B cell (primary cell): ENCODE measurements at regions not wholly inside any gene's neighbourhood (a gene's known extent, or its start where the extent isn't known, plus 50 kb on each side); places are given as distances from the start of the nearest gene placed in this dataset.

ENCODE experiments used
- ATAC-seq: fragments of 200-7000 bp; cut with Tn5 transposase; one replicate; pipeline ENCODE4 v1.10.0; 2021; ENCODE audit warnings: low read depth, mild to moderate bottlenecking, moderate number of reproducible peaks, moderate library complexity
- CTCF ChIA-PET: fragments of 350-600 bp; sonication (Branson Sonifier 250); formaldehyde crosslinking; loops from one replicate; lab custom pipeline; 2021; ENCODE audit warnings: antibody characterized with exemption, inconsistent platforms; lab: Charles Lee
- POLR2A ChIA-PET: fragments of 350-600 bp; sonication (Branson Sonifier 250); formaldehyde crosslinking; loops from one replicate; lab custom pipeline; 2021; ENCODE audit warnings: antibody characterized with exemption; lab: Charles Lee
- DNase-seq: peaks from one replicate; pipeline ENCODE4 v3.0.0; 2013
- H2AFZ ChIP-seq: 2 replicates; pipeline ENCODE4 v1.6.1; 2012; ENCODE audit warnings: mild to moderate bottlenecking, low read depth, low read length; ENCODE audit not compliant: insufficient read depth, poor library complexity, severe bottlenecking
- H3K27ac ChIP-seq, 2 donors: 1 replicate in 1 of 2; 2 replicates in 1 of 2; pipeline ENCODE4 v1.5.1; 2012 to 2013; ENCODE audit warnings: low read length in 2 of 2, mild to moderate bottlenecking in 2 of 2, moderate library complexity in 1 of 2
- H3K27me3 ChIP-seq, 4 experiments: fragments of 200-600 bp in 1 of 4; sonication (generic) in 1 of 4; replicated peaks in 1 of 4; 1 replicate in 2 of 4; 2 replicates in 2 of 4; pipeline versions ENCODE4 v1.6.1 to v1.7.0; 2013 to 2016; ENCODE audit warnings: low read length in 3 of 4, mild to moderate bottlenecking in 2 of 4, mixed read lengths in 1 of 4, moderate library complexity in 1 of 4; ENCODE audit not compliant: insufficient read depth in 4 of 4, control insufficient read depth in 3 of 4; ENCODE audit errors: control extremely low read depth in 1 of 4
- H3K36me3 ChIP-seq, 2 experiments: replicated peaks in 1 of 2; 1 replicate in 1 of 2; 2 replicates in 1 of 2; pipeline versions ENCODE4 v1.6.1 to v1.7.1; 2013; ENCODE audit warnings: low read length in 1 of 2; ENCODE audit not compliant: insufficient read depth in 2 of 2, control insufficient read depth in 1 of 2; ENCODE audit errors: control extremely low read depth in 1 of 2, extremely low read depth in 1 of 2
- H3K4me1 ChIP-seq, 2 donors: fragments of 200-600 bp in 1 of 2; sonication (generic) in 1 of 2; 1 replicate in 1 of 2; 2 replicates in 1 of 2; pipeline versions ENCODE4 v1.5.1 to v1.6.1; 2013 to 2017; ENCODE audit warnings: low read length in 2 of 2; ENCODE audit not compliant: control insufficient read depth in 2 of 2, insufficient read depth in 2 of 2
- H3K4me2 ChIP-seq: replicated peaks from 2 replicates; pipeline ENCODE3; 2012; ENCODE audit warnings: mild to moderate bottlenecking, low read depth, low read length; ENCODE audit not compliant: poor library complexity, severe bottlenecking
- H3K4me3 ChIP-seq, 5 experiments: fragments of 200-600 bp in 1 of 5; sonication (generic) in 1 of 5; 1 replicate in 3 of 5; 2 replicates in 2 of 5; pipeline versions ENCODE4 v1.5.1 to v1.7.0; 2011 to 2016; ENCODE audit warnings: low read length in 4 of 5, mild to moderate bottlenecking in 4 of 5, low read depth in 2 of 5, control low read depth in 1 of 5, moderate library complexity in 1 of 5; ENCODE audit not compliant: insufficient read depth in 1 of 5; ENCODE audit errors: control extremely low read depth in 1 of 5, extremely low read depth in 1 of 5
- H3K79me2 ChIP-seq: fragments of 200-600 bp; sonication (generic); one replicate; pipeline ENCODE4 v1.6.0; 2016; ENCODE audit warnings: low read length; ENCODE audit not compliant: control insufficient read depth, insufficient read depth
- H3K9ac ChIP-seq: fragments of 200-600 bp; sonication (generic); 2 replicates; pipeline ENCODE4 v1.6.1; 2017; ENCODE audit warnings: mild to moderate bottlenecking, low read length, moderate library complexity
- H3K9me3 ChIP-seq, 3 donors: one replicate each; pipeline versions ENCODE4 v1.6.1 to v1.7.1; 2013; ENCODE audit warnings: low read length in 2 of 3; ENCODE audit not compliant: control insufficient read depth in 2 of 3, insufficient read depth in 1 of 3; ENCODE audit errors: control extremely low read depth in 1 of 3
- H4K20me1 ChIP-seq: 2 replicates; pipeline ENCODE4 v1.6.0; 2012; ENCODE audit warnings: mild to moderate bottlenecking, low read length; ENCODE audit not compliant: insufficient read depth, control insufficient read depth, poor library complexity, severe bottlenecking
- H3K27ac Mint-ChIP-seq: one replicate; pipeline ENCODE4 v1.8.0; 2021; ENCODE audit warnings: mixed read lengths
- H3K27me3 Mint-ChIP-seq: one replicate; pipeline ENCODE4 v1.8.0; 2021; ENCODE audit warnings: mixed read lengths
- H3K4me1 Mint-ChIP-seq: one replicate; pipeline ENCODE4 v1.8.0; 2021; ENCODE audit warnings: mixed read lengths
- H3K4me3 Mint-ChIP-seq: one replicate; pipeline ENCODE4 v1.8.0; 2021; ENCODE audit warnings: mixed read lengths
- H3K9me3 Mint-ChIP-seq: one replicate; pipeline ENCODE4 v1.8.0; 2022; ENCODE audit warnings: mixed read lengths; ENCODE audit not compliant: insufficient read depth
- CTCF ChIP-seq: fragments of 200-600 bp; IDR thresholded peaks from one replicate; pipeline ENCODE4 v1.8.0; 2022; ENCODE audit warnings: antibody characterized with exemption, mild to moderate bottlenecking
- EZH2 ChIP-seq: IDR thresholded peaks from 2 replicates; pipeline ENCODE4 v1.6.1; 2012; ENCODE audit warnings: borderline replicate concordance, low read depth, mild to moderate bottlenecking, moderate library complexity, low read length; ENCODE audit not compliant: insufficient read depth, poor library complexity, severe bottlenecking
- WGBS: methylation state at CpG from one replicate; pipeline ENCODE4 v1.1.5; 2013; ENCODE audit warnings: missing lambda C conversion rate; ENCODE audit not compliant: insufficient coverage; 5-methylcytosine and 5-hydroxymethylcytosine counted together
- intact Hi-C: fragments of 100-400 bp; cut with micrococcal nuclease; formaldehyde crosslinking; loops from one replicate; pipeline ENCODE4 v1.10.0; 2022

GRCh38 chr2:180175736-180176135 is 168.6 kb upstream of the CWC22 start:
- Mint-ChIP-seq H3K27ac (no peak overlapping the region), H3K27me3 (peaks cover 3% of the 10 kb centered on the region), H3K9me3 (no peaks in the 10 kb centered on the region), H3K4me1 (no peaks in the 10 kb centered on the region), H3K4me3 (no peak overlapping the region)
- WGBS, result no CpG with 5 or more reads among the region's 2 CpGs
- Histone ChIP-seq H3K4me1 (no peaks in the 10 kb centered on the region), H3K79me2 (no peaks in the 10 kb centered on the region), H3K27me3 (no peaks in the 10 kb centered on the region), H3K27ac (no peak overlapping the region), H3K4me3 (no peak overlapping the region), H3K9me3 (no peaks in the 10 kb centered on the region), H2AFZ (no peak overlapping the region), H4K20me1 (no peaks in the 10 kb centered on the region), H3K9ac (no peak overlapping the region), H3K36me3 (no peaks in the 10 kb centered on the region), H3K4me2 (no peak overlapping the region)
- intact Hi-C loops, result no loop called here
- POLR2A ChIA-PET, result no interaction called here
- CTCF ChIA-PET, result no interaction called here
- DNase-seq (no peak), ATAC-seq (no peak)
- TF ChIP-seq EZH2 (no peak), CTCF (no peak)

GRCh38 chr2:180174580-180174979 is 167.5 kb upstream of the CWC22 start:
- ATAC-seq (no peak), DNase-seq (no peak)
- H3K27ac ChIP-seq, result no peak overlapping the region
- peaks cover 0 to 4% (median 2%) of the 10 kb centered on the region in 3 donors for H3K9me3 ChIP-seq
- H3K36me3 ChIP-seq, result no peaks in the 10 kb centered on the region
- no peak overlapping the region for H2AFZ ChIP-seq
- intact Hi-C loops, result no loop called here
- no peak overlapping the region for H3K9ac ChIP-seq
- H3K4me1 ChIP-seq, result no peaks in the 10 kb centered on the region
- WGBS, result no CpG with 5 or more reads among the region's 6 CpGs
- no peak overlapping the region for H3K4me2 ChIP-seq
- no peaks in the 10 kb centered on the region for H3K79me2 ChIP-seq
- H4K20me1 ChIP-seq, result no peaks in the 10 kb centered on the region
- Mint-ChIP-seq H3K9me3 (peaks cover 9% of the 10 kb centered on the region), H3K4me3 (no peak overlapping the region), H3K4me1 (no peaks in the 10 kb centered on the region), H3K27me3 (peaks cover 3% of the 10 kb centered on the region), H3K27ac (no peak overlapping the region)
- no peak overlapping the region for H3K4me3 ChIP-seq
- POLR2A ChIA-PET, result no interaction called here
- CTCF ChIA-PET, result no interaction called here
- TF ChIP-seq EZH2 (no peak), CTCF (no peak)
- no peaks in the 10 kb centered on the region for H3K27me3 ChIP-seq
